Prostate gland (tissue), 2 donors: ENCODE measurements at regions not wholly inside any gene's neighbourhood (a gene's known extent, or its start where the extent isn't known, plus 50 kb on each side); places are given as distances from the start of the nearest gene placed in this dataset.

Source experiments
- DNase-seq: peaks from one replicate; pipeline ENCODE4 v3.0.0-alpha.2; 2019; ENCODE audit warnings: low spot score
- H3K27ac ChIP-seq, 2 donors: fragments of 200-600 bp; sonication (generic); 2 replicates each; pipeline ENCODE4 v1.5.1; 2017 to 2019
- H3K27me3 ChIP-seq: fragments of 200-600 bp; sonication (generic); replicated peaks from 2 replicates; pipeline ENCODE4 v1.5.1; 2019; ENCODE audit not compliant: insufficient read depth
- H3K36me3 ChIP-seq, 2 donors: fragments of 200-600 bp; sonication (generic); 1 replicate in 1 of 2; 2 replicates in 1 of 2; pipeline versions ENCODE4 v1.5.1 to v1.8.1; 2017 to 2019
- H3K4me1 ChIP-seq: fragments of 200-600 bp; sonication (generic); replicated peaks from 2 replicates; pipeline ENCODE4 v1.5.1; 2019
- H3K4me3 ChIP-seq, 2 donors: fragments of 200-600 bp; sonication (generic); 2 replicates each; pipeline ENCODE4 v1.5.1; 2017 to 2019
- H3K9me3 ChIP-seq: fragments of 200-600 bp; sonication (generic); 2 replicates; pipeline ENCODE4 v1.5.1; 2017
- CTCF ChIP-seq, 4 experiments: fragments of 200-600 bp in 2 of 4; fragments of 450-650 bp in 2 of 4; sonication (generic) in 2 of 4; IDR thresholded peaks; 1 replicate in 3 of 4; 2 replicates in 1 of 4; pipeline ENCODE4 v1.5.1; 2016 to 2019; ENCODE audit warnings: antibody characterized with exemption in 4 of 4, mild to moderate bottlenecking in 2 of 4, moderate library complexity in 2 of 4
- POLR2A ChIP-seq: fragments of 450-650 bp; IDR thresholded peaks from one replicate; pipeline ENCODE4 v1.6.1; 2016; ENCODE audit warnings: antibody characterized with exemption, mild to moderate bottlenecking
- POLR2AphosphoS5 ChIP-seq: sonication (generic); formaldehyde crosslinking; IDR thresholded peaks from one replicate; pipeline ENCODE4 v1.6.1; 2017; ENCODE audit warnings: antibody characterized with exemption
- WGBS: methylation state at CpG from one replicate; pipeline ENCODE4 v1.1.5; 2018; 5-methylcytosine and 5-hydroxymethylcytosine counted together
- intact Hi-C: fragments of 100-400 bp; cut with DNase I; formaldehyde crosslinking; loops from one replicate; pipeline ENCODE4 v1.14.2; 2022

- WGBS: 78% methylated on average over 4 of the region's 4 CpGs
- TF ChIP-seq CTCF (IDR thresholded peaks at IDR 0.05): no peak
- no peak for TF ChIP-seq POLR2A
- TF ChIP-seq POLR2AphosphoS5: no peak
- Histone ChIP-seq H3K27ac (no peak overlapping the region), H3K9me3 (no peaks in the 10 kb centered on the region), H3K4me3 (no peak overlapping the region), H3K27me3 (no peaks in the 10 kb centered on the region), H3K4me1 (no peaks in the 10 kb centered on the region), H3K36me3 (no peaks in the 10 kb centered on the region)
- intact Hi-C loops: no loop called here
- DNase-seq: no peak
Measured at GRCh38 chr7:88465600-88465999, 158.9 kb upstream of the STEAP4 start.

- TF ChIP-seq CTCF (IDR thresholded peaks at IDR 0.05) (no peak), POLR2AphosphoS5 (no peak), POLR2A (no peak)
- intact Hi-C loops: no loop called here
- Histone ChIP-seq H3K27ac (no peak overlapping the region), H3K4me1 (no peaks in the 10 kb centered on the region), H3K9me3 (no peaks in the 10 kb centered on the region), H3K36me3 (no peaks in the 10 kb centered on the region), H3K27me3 (no peaks in the 10 kb centered on the region), H3K4me3 (no peak overlapping the region)
- DNase-seq: no peak
Measured at GRCh38 chr7:88462799-88463198, 156.1 kb upstream of the STEAP4 start.

- Histone ChIP-seq H3K4me3 (no peak overlapping the region), H3K27me3 (no peaks in the 10 kb centered on the region), H3K9me3 (no peaks in the 10 kb centered on the region), H3K4me1 (no peaks in the 10 kb centered on the region), H3K27ac (no peak overlapping the region), H3K36me3 (no peaks in the 10 kb centered on the region)
- no peak for DNase-seq
- TF ChIP-seq POLR2AphosphoS5 (no peak), CTCF (IDR thresholded peaks at IDR 0.05) (no peak), POLR2A (no peak)
- intact Hi-C loops: no loop called here
Measured at GRCh38 chr7:88460650-88461049, 154.0 kb upstream of the STEAP4 start.

GRCh38 chr7:88458946-88459345 is 152.3 kb upstream of the STEAP4 start:
- intact Hi-C loops: no loop called here
- Histone ChIP-seq H3K27me3 (no peaks in the 10 kb centered on the region), H3K36me3 (no peaks in the 10 kb centered on the region), H3K4me1 (no peaks in the 10 kb centered on the region), H3K4me3 (no peak overlapping the region), H3K27ac (no peak overlapping the region), H3K9me3 (no peaks in the 10 kb centered on the region)
- TF ChIP-seq POLR2A (no peak), CTCF (IDR thresholded peaks at IDR 0.05) (no peak), POLR2AphosphoS5 (no peak)
- DNase-seq: no peak

- intact Hi-C loops: no loop called here
- TF ChIP-seq CTCF (IDR thresholded peaks at IDR 0.05) (no peak), POLR2AphosphoS5 (no peak)
- H3K27ac ChIP-seq: no peak overlapping the region
- H3K36me3 ChIP-seq: no peaks in the 10 kb centered on the region
- no peaks in the 10 kb centered on the region for H3K4me1 ChIP-seq
- no peaks in the 10 kb centered on the region for H3K27me3 ChIP-seq
- no peaks in the 10 kb centered on the region for H3K9me3 ChIP-seq
- no peak for DNase-seq
- no peak overlapping the region for H3K4me3 ChIP-seq
Measured at GRCh38 chr7:88458279-88458678, 151.6 kb upstream of the STEAP4 start.
